ENCODE measurements at regions not wholly inside any gene's neighbourhood (a gene's known extent, or its start where the extent isn't known, plus 50 kb on each side); places are given as distances from the start of the nearest gene placed in this dataset.

- no peak overlapping the region for H3K27ac ChIP-seq
- no peak for TF ChIP-seq CTCF (conservative IDR thresholded peaks at IDR 0.05)
These were observed 56.4 kb downstream of the CD24 start for GRCh38 chr6:106918115-106918514.

GRCh38 chr6:106916891-106917290, 57.6 kb downstream of the CD24 start:
- no peak overlapping the region for H3K27ac ChIP-seq
- TF ChIP-seq CTCF (conservative IDR thresholded peaks at IDR 0.05): no peak

- H3K27ac ChIP-seq: peak overlapping the region; percentile 98
- no peak for TF ChIP-seq CTCF (conservative IDR thresholded peaks at IDR 0.05)
These were observed 60.8 kb downstream of the CD24 start for GRCh38 chr6:106913676-106914280.

- peak overlapping the region; percentile 98 for H3K27ac ChIP-seq
- no peak for TF ChIP-seq CTCF (conservative IDR thresholded peaks at IDR 0.05)
These were observed 61.4 kb downstream of the CD24 start for GRCh38 chr6:106913111-106913510.

- peak overlapping the region; percentile 98 for H3K27ac ChIP-seq
- TF ChIP-seq CTCF (conservative IDR thresholded peaks at IDR 0.05): no peak
These were observed 62.4 kb downstream of the CD24 start for GRCh38 chr6:106912091-106912490.

GRCh38 chr6:106910999-106911949, 63.3 kb downstream of the CD24 start:
- TF ChIP-seq CTCF (conservative IDR thresholded peaks at IDR 0.05): no peak
- H3K27ac ChIP-seq: peak overlapping the region; percentile 98

GRCh38 chr6:106908386-106908840, 66.1 kb downstream of the CD24 start:
- TF ChIP-seq CTCF (conservative IDR thresholded peaks at IDR 0.05): no peak
- peak overlapping the region; percentile 34; the same call in 1 of the 2 replicates for H3K27ac ChIP-seq

Data from VCaP (cell line).